ENCODE measurements at regions not wholly inside any gene's neighbourhood (a gene's known extent, or its start where the extent isn't known, plus 50 kb on each side); places are given as distances from the start of the nearest gene placed in this dataset.

- no peak for DNase-seq (ENCODE audit: low spot score in 2 of 2)
- 74 to 75% methylated on average over 2 of the region's 2 CpGs for whole genome bisulfite sequencing, 2 donors
- intact Hi-C loops (cut with DNase I; ENCODE audit: low total_unique reads): no loop called here
- H3K4me3 ChIP-seq (ENCODE audit: low read depth, poor library complexity, severe bottlenecking): no peak overlapping the region
- no peak for TF ChIP-seq POLR2A (IDR thresholded peaks at IDR 0.05)
- TF ChIP-seq, protein P1, sequence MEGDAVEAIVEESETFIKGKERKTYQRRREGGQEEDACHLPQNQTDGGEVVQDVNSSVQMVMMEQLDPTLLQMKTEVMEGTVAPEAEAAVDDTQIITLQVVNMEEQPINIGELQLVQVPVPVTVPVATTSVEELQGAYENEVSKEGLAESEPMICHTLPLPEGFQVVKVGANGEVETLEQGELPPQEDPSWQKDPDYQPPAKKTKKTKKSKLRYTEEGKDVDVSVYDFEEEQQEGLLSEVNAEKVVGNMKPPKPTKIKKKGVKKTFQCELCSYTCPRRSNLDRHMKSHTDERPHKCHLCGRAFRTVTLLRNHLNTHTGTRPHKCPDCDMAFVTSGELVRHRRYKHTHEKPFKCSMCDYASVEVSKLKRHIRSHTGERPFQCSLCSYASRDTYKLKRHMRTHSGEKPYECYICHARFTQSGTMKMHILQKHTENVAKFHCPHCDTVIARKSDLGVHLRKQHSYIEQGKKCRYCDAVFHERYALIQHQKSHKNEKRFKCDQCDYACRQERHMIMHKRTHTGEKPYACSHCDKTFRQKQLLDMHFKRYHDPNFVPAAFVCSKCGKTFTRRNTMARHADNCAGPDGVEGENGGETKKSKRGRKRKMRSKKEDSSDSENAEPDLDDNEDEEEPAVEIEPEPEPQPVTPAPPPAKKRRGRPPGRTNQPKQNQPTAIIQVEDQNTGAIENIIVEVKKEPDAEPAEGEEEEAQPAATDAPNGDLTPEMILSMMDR (IDR thresholded peaks at IDR 0.05): no peak
Observed at GRCh38 chr3:80676261-80676660, 908.5 kb upstream of the ROBO1 start.

- DNase-seq (ENCODE audit: low spot score in 2 of 2): no peak
- whole genome bisulfite sequencing, 2 donors: 48 to 57% methylated on average over 4 of the region's 4 CpGs
- intact Hi-C loops (cut with DNase I; ENCODE audit: low total_unique reads): no loop called here
- TF ChIP-seq POLR2A (IDR thresholded peaks at IDR 0.05): no peak
- TF ChIP-seq, protein P1 (IDR thresholded peaks at IDR 0.05): no peak
- no peak overlapping the region for H3K4me3 ChIP-seq (ENCODE audit: low read depth, poor library complexity, severe bottlenecking)
Observed at GRCh38 chr3:80675790-80676189, 908.0 kb upstream of the ROBO1 start.

DNA sequence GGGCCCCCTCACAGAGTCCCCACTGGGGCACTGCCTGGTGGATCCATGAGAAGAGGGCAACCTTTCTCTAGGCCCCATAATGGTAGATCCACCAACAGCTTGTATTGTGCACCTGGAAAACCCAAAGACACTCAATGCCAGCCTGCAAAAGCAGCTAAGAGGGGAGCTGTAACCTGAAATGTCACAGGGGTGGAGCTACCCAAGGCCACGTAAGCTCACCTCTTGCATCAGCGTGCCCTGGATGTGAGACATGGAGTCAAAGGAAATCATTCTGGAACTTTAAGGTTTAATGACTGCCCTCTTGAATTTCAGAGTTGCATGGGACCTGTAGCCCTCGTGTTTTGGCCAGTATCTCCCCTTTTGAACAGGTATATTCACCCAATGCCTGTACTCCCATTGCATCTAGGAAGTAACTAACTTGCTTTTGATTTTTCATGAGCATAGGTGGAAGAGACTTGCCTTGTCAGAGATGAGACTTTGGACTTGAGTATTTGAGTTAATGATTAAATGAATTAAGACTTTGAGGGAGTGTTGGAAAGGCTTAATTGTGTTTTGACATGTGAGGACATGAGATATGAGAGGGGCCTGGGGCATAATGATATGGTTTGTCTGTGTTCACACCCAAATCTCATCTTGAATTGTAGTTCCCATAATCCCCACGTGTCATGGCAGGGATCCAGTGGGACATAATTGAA lies 900.9 kb upstream of the ROBO1 start:
- H3K4me3 ChIP-seq (ENCODE audit: low read depth, poor library complexity, severe bottlenecking): no peak overlapping the region
- DNase-seq (ENCODE audit: low spot score in 2 of 2): no peak
- TF ChIP-seq, protein P1 (IDR thresholded peaks at IDR 0.05): no peak
- TF ChIP-seq POLR2A (IDR thresholded peaks at IDR 0.05): no peak
- intact Hi-C loops (cut with DNase I; ENCODE audit: low total_unique reads): no loop called here
- 69 to 70% methylated on average over 4 of the region's 4 CpGs for WGBS, 2 donors

DNA sequence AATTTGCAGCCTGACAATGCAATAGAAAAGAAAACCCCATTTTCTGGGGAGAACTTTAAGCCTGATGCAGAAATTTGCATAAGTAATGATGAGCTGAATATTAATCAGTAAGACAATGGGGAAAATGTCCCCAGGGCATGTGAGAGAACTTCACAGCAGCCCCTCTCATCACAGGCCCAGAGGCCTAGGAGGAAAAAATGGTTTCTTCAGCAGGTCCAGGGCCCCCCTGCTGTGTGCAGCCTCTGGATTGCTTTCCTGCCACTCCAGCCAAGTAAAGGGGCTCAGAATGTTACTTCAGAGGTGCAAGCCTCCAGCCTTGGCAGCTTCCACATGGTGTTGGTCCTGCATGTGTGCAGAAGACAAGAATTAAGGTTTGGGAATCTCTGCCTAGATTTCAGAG lies 900.3 kb upstream of the ROBO1 start:
- intact Hi-C loops (cut with DNase I; ENCODE audit: low total_unique reads): no loop called here
- TF ChIP-seq, protein P1 (IDR thresholded peaks at IDR 0.05): no peak
- no peak for DNase-seq (ENCODE audit: low spot score in 2 of 2)
- H3K4me3 ChIP-seq (ENCODE audit: low read depth, poor library complexity, severe bottlenecking): no peak overlapping the region

DNA sequence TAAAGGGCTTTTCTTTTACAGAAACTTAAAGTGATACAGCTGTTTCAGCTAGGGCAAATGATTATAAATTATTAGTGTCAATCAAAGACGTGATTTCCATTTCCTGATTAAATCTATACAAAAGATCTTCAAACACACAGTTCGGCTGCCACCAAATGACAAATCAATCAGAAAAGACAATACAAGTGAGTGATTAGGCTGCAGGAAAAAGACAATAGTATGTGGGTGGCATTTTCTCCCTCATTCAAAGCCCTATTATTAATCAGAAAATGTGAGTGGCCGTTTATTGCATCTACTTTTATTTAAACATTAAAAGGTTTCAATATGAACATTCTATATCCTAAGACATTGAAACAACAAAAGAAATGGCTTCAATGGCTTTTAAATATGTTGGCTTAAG lies 895.6 kb upstream of the ROBO1 start:
- TF ChIP-seq, protein P1 (IDR thresholded peaks at IDR 0.05): no peak
- TF ChIP-seq POLR2A (IDR thresholded peaks at IDR 0.05): no peak
- intact Hi-C loops (cut with DNase I; ENCODE audit: low total_unique reads): no loop called here
- WGBS, 2 donors: 34 to 39% methylated on average over 3 of the region's 3 CpGs
- no peak overlapping the region for H3K4me3 ChIP-seq (ENCODE audit: low read depth, poor library complexity, severe bottlenecking)
- DNase-seq (ENCODE audit: low spot score in 2 of 2): no peak

GRCh38 chr3:80655216-80655615 lies 887.4 kb upstream of the ROBO1 start:
- 86 to 90% methylated on average over 3 of the region's 3 CpGs for WGBS, 2 donors
- DNase-seq (ENCODE audit: low spot score in 2 of 2): no peak
- TF ChIP-seq, protein P1 (IDR thresholded peaks at IDR 0.05): no peak
- no peak for TF ChIP-seq POLR2A (IDR thresholded peaks at IDR 0.05)

More at GRCh38 chr3:80655216-80655615, 887.4 kb upstream of the ROBO1 start:
- no peak overlapping the region for H3K4me3 ChIP-seq (ENCODE audit: low read depth, poor library complexity, severe bottlenecking)
- intact Hi-C loops (cut with DNase I; ENCODE audit: low total_unique reads): no loop called here
